Stimulated activated CD8-positive, alpha-beta memory T cell treated with anti-CD3 and anti-CD28 coated beads, Interleukin-15, amount 100 ng/mL, for 48 hours (primary cell): ENCODE measurements at regions not wholly inside any gene's neighbourhood (a gene's known extent, or its start where the extent isn't known, plus 50 kb on each side); places are given as distances from the start of the nearest gene placed in this dataset.
"Not testable (repeated sequence)": the region's sequence is repeated elsewhere in the genome, so short reads cannot be mapped to it uniquely, and the experiment has no call there.

Experiments
- DNase-seq, 2 donors: peaks; one replicate each; pipeline ENCODE4 v3.0.0-alpha.2; 2020; ENCODE audit warnings: low read depth in 2 of 2

DNA sequence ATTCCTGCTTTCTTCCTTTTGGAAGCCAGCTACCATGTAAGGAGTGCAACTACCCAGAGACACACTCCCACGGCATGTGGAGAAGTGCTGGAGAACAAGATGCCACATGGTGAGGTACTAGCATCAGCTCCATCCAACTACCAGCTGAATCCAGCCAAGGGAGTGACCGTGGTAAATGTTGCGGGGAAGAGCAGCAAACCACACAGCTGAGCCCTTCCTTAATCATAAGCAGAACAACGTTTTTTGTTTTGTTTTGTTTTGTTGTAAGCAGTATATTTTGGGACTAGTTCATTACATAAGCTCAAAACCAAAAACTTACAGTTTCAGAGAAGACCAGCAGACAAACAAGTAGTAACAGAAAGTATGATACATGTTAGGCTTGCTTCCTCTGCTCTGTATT, 212.6 kb upstream of the ATP10A start:
- DNase-seq, result no peak

DNA sequence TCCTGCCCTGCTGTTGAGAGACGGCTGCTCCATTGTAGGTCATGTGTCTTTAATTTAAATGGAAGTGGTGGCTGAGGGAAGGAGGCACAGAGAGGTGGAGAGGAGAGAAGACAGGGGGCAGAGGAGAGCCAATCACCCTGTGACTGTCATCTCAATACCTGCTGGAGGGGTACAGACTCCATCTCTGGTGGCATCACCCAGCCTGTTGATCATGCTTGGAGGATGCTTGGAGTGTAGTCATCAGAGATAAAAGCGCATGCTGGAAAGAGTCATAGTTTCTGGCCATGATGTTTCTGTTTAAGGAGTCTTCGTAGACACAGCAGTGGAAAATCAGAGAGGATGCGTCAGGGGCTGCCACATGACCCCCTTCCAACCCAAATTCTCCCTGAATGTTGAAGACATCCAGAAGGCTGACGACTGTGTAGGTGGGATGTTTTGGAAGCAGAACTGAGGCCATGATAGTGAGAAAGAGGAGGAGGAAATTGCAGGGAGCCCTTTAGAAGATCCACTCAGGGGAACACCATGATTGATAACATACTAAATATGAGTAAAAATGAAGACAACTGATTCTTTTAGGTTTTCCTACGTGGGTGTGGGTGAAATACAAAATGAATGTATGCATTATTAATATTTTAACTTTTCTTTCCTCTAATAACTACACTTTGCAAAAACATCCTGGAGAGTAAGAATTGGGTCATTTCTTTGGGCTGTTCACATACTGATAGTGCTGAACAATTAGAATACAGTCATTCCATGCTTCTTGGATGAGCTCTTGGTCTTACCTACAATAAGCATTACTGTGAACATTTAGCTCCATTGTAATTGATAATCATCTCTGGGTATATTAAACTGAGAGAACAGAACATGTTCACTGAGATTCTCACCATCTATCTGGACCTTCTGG, 210.6 kb upstream of the ATP10A start:
- peak in 1 of 2 donors; percentile 21 for DNase-seq

DNA sequence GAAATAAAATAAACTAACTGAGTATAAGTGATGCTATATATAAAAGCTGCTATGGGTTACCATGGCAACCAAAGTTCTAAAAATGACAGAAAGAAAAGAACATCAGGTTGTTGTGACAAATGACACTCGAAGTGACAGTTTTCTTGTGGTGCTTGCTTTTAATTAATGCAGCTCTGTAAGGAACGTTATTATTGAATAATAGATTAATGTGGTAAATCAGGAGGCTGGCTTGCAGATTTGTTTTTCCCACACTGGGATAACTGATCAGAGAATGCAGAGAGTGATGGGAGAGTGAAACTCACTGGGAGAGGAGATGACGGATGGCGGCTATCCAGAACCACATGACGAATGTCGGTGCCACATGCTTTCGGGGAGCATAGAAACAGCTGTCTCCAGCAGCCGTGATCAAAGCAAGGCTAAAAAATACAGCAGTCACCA, 207.0 kb upstream of the ATP10A start:
- no peak for DNase-seq

DNA sequence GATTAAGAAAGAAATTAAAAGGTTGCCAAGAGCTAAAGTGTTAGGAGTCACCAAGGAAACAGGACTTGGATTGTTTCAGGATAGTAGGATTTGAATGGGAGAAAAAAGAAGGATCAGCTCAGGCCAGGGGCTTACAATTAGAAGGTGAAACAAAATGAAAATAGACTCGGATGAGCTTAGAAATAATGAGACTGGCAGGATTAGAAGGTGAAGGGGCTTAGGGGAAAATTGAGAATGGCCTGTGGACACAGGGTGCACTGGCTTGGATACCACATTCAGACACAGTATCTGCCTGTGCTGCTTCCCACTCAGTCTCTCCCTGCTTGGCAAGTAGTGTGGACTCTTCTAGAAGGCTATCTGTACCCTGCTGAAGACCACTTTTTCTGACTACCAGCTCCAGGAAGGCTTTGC, 206.1 kb upstream of the ATP10A start:
- DNase-seq, result no peak

DNA sequence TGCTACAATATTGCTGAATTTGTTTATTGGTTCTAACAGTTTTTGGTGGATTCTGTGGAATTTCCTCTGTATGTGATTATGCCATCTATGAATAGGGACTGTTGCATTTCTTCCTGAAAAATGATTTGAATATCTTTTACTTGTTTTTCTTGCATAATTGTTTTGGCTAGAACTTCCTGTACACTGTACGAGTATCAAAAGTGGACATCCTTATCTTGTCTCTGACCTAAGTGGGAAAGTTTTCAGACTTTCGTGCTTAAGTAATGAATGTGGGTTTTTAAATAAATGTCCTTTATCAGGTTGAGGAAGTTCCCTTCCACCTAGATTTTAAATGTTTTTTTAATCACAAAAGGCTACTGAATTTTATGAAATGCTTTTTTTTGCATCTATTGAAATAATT, 203.8 kb upstream of the ATP10A start:
- no peak for DNase-seq

DNA sequence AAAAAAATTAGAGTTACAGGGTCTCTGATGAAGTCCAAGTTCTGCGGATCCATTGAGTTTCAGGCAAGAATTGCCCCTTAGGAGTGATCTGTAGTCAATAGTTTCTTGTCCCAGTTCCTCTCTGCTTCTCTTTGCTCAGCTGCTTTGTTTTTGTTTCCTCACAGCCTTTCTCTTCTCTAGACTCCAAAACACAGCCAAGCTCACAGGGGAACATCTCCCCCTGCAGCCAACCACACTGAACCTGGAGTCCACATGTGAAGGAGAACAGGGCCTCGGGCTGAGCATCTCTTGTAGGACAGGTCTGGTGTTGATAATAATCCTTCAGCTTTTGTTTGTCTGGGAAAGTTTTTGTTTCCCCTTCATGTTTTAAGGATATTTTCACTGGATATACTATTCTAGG, 202.6 kb upstream of the ATP10A start:
- no peak for DNase-seq

DNA sequence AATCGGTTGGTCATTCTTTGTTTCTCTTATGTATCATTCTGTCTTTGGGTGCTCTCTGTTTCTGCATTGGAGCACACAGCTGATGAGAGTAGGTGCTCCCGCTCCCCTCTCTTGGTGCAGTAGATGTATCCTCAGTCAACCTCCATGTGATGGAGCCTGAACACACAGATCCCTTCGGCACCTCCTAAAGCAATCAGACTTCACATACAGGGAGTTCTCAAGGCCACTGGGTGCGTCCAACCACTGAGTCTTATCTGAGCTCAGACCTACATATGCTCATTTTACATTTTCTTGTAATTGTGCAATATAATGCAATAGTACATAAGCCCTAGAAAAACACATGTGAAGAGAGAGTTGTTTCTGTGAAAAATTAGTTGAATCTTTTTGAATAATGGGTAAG, 198.1 kb upstream of the ATP10A start:
- no peak for DNase-seq

DNA sequence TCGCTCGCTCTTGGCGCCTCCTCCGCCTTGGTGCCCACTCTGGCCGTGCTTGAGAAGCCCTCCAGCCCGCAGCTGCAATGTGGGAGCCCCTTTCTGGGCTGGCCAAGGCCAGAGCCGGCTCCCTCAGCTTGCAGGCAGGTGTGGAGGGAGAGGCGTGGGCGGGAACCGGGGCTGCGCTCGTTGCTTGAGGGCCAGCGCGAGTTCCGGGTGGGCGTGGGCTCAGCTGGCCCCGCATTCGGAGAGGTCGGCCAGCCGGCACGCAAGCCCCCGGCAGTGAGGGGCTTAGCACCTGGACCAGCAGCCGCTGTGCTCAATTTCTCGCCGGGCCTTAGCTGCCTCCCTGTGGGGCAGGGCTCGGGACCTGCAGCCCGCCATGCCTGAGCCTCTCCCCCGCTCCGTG, 193.6 kb upstream of the ATP10A start:
- DNase-seq, result not testable (repeated sequence)

DNA sequence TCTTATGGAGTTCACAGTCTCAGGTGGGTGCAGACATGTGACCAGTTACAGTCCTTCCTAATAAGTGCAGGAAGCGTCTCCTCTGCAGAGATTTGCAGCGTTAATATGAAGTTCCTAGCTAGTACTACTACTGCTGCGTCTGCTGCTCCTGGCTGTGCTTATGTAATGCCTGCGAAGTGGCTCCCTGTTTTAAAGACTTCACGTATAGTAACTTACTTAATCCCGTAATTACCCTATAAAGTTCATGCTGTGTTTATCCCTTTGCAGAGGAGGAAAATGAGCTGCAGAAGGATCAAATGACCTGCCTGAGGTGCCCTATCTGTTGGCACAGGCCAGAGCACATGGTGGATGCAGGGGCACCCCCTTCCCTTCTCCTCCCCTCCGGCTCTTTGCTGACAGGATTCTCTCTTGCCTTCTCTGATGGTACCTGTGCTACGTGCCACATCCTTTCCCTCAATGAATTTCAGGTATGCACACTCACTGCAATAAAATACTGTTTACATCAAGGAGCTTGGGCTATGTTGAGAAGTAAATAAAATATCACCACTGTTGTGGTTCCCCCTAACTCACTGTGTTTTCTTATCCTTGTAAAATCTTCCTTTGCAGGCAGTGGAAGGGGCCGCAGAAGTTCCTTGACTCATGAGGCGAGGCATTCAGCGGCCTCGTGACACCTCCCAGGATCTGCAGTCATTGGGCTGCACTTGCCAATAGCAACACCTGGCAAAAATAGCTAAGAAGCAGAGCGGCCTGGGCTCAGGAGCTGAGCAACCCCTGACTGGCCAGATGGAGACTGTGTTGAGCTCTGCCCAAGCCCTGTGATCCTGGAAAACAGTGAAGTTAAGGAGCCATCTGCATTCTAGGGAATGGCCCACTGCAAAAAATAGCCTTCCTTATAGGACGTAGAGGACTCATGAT, 188.9 kb upstream of the ATP10A start:
- no peak for DNase-seq

DNA sequence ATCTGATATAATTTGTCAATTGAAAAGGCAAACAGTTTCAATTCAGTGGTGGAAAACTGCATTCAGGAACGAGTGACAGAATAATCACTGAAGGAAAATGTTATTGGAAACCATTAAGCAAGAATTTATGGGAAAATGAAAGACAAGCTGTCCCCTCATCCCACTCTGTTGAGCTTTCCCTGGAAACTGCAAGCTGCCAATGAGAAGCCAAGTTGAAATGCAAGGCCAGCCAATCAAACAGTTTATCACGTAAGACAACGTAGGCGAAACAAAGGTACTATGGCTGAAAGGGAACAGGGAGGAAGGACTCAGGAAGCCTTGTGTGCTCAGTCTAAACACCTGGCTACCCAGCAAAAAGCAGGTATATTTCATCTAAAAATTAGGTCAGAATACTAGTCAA, 187.9 kb upstream of the ATP10A start:
- DNase-seq, result no peak

DNA sequence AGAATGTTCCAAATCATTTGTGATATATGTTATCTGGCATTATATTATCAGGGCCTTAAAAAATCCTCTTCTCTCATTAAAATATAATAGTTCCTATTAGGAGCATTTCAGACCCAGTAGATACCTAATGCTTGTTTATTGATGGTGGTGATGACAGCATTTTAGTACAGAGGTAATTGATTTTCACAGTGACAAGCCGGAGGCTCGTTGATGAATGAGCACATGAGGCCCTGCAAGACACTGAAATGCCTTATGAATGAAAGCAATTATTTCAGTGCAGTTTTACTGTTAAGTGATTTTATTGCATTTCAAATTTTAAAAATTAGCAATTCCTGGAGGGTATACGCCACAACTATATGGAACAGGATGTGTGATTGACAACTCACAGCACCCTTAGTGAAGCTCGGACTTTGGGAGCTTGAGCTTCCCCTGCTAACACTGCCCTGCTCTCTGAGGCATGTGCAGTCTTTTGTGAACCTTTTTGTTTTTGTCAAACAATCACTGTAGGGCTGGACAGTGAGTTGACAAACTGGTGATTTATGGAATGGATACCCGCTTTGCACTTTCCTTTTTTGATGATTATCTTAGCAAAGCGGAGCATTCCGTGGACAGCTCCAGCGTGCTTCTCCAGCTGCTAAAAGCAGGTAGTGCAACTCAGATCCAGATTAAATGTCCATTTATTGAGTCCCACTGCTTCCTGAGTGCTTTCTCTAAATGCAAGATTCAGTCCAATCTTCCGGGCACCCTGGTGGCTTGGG, 187.0 kb upstream of the ATP10A start:
- DNase-seq, result no peak

DNA sequence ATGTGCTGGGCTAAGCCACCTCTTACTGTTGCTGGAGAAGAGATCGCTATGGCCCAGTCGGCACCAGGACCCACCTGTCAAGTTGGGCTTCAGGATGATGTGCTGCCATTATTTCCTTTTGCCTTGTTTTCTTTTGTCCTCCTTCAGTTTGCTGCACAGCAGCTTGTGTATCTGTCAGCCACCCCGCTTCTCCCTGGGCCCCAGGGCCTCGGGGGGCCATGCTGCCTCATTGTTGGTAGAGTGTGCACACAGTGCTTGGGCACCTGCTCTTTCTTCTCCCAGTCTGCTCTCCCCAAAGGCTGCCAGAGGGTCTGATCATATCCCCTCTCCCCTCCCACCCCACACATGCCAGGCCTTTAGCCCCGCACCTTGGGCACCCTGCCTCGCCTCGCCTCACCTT, 185.5 kb upstream of the ATP10A start:
- no peak for DNase-seq

DNA sequence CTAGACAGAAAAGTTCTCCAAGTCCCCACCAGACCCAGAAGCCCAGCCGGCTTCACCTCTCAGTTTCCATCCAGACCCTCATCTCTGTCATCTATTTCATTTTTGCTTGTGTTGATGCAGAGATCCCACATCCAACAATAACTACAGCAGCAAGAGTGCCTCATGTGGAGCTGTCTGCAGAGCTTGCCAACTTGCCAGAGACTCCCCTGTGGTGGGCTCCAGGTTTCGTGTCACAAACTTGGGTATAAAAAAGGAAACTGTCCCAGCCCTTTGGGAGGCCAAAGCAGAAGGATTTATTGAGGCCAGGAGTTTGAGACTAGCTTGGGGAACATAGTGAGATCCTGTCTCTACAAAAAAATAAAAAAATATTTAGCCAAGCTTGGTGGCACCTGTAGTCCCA, 182.4 kb upstream of the ATP10A start:
- DNase-seq, result no peak

DNA sequence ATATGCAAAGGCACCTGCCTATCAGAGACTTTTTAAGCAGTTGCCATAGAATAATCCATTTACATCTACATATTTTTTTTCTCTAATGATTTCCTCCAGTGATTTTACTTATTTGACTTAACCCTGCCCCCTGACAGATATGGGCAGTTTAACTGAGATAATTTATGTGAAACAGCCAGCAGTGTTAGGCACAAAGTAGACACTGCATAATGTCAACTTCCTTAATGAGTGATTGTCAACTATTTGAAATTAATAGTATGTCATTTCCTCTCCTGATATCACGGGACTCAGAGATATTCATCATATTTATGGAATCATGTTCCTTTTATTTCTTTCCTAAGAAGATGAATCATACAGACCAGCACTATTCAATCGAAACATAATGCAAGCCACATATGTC, 179.9 kb upstream of the ATP10A start:
- DNase-seq, result no peak

DNA sequence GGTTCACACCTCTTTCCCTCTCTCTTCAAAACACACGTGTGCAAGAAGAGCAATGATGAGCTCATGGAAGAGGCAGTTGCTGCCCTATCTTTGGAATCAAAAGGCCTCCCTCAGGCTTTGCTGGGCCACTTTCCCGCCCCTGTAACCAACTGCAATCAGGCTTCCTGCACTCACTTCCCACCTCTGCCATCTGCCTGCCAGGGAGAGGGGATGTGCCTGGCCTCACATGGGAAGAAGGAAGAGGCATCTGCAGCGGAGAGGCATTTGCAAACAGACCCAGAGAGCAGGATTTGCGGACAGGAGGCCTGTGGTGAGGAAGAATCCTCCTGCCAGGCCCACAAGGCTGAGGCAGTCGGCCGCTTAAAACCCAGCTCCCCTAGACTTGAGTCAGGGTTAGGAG, 175.6 kb upstream of the ATP10A start:
- DNase-seq, result no peak

DNA sequence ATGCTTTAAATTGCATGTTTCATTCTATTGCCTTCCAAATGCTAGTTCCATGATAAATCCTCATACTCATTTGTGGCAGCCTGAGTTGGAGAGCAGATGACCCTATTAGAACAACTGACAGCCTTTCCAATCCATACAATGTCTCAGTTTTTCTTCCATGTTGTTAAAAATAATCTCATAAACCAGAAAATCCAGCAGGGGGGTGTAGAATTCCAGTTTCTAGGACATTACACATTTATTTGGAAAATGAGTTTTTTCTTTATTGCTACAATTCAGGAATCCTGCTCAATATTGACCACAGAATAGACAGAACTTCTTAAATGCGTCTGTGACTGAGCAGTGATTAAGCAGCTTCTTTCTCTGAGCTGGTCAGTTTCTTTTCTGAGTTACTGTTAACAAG, 174.2 kb upstream of the ATP10A start:
- no peak for DNase-seq

DNA sequence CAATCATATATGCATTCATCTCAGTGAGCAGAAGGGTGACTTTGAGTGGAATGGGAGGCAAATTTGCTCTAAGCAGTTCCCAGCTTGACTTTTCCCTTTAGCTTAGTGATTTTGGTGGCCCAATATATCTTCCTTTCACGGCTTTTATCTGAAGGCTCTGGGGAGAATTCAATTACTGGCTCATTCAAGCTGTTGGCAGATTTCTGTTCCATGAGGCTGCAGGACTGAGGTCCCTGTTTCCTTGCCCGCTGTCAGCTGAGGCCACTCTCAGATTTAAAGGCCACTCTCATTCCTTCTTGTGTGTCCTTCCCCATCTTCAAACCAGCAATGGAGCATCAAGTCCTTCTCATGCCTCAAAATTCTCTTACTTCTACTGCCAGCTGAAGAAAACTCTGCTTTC, 170.4 kb upstream of the ATP10A start:
- DNase-seq, result no peak

DNA sequence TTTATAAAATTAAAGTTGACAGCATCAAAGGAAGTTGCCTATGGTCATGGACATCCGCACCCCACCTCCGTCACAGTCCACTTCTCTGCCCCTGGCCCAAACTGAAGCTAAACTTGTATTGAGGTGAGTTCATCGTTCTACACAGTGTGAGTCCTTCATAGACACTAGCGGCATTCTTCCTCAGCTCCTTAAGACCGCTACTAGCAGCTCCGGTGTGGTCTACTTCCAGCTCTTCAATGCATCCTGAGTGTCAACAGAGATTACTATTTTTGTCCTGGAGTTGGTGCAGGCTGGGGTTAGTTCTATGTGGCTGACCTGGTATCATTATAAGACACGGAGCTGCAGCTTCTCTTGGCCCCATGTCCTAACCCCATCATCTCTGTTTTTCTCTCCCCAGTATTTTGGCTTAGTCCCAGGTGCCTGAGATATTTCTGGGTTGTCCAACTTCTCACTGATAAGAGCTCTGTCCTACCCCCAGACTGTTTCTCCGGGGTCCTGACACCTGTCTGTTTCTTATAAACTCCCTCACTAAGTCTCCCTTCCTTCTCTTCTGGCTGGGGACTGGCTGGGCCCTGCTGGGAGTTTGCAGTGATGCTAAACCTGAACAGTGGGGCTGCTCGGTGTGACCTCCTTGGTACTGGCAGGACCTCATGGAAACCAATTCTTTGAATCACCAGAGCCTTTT, 169.2 kb upstream of the ATP10A start:
- DNase-seq, result no peak

DNA sequence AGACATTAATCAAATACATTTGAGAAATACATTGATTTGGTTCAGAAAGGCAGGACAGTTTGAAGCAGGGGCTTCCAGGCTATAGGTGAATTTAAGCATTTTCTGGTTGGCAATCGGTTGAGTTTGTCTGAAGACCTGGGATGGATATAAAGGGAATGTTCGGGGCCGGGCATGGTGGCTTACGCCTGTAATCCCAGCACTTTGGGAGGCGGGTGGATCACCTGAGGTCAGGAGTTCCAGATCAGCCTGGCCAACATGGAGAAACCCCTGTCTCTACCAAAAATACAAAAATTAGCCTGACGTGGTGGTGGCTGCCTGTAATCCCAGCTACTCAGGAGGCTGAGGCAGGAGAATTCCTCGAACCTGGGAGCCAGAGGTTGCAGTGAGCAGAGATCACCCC, 166.5 kb upstream of the ATP10A start:
- DNase-seq, result not testable (repeated sequence)

DNA sequence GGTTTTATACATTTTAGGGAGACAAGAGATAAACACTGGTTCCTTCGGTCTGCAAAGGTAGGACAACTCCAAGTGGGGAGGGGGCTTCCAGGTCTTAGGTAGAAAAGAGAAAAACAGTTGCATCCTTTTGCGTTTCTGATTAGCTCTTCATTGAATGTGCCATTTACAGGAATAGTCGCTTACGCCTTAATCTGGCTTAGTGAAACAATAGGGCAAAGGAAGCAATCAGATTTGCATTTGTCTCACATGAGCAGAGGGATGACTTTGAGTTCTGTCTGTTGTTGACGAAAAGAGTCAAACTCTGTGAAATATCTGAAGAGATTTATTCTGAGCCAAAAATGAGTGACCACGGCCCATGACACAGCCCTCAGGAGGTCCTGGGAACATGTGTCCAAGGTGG, 166.0 kb upstream of the ATP10A start:
- no peak for DNase-seq

DNA sequence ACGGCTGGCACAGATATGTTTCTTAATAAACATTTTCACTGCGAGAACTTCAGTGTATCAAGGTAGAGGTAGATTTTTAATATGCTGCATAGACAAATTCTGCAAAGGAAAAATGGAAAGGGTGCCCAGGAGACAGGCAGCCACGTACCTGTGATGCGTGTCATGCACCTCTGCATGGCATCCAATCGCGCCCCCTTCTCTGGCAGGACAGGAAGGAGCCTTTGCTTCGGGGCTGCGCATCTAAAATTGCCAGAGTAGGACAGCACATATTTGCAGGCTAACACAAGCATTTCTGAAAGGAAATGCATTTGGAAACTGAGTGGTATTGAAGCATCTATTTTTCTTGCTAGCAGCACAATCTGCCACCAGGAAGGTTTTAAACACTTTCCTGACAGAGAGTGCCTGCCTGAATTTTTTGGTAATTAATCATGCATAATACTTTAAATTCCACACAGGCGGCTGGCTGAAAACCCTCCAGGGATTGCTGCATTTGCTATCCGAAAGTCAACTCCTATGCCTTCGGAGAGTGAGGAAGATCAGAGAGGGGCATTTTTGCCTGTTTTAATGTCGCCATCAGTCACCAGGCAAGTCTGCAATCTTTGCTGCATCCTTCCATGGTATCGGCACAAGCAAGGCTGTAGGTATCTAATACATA, 165.1 kb upstream of the ATP10A start:
- DNase-seq, result no peak
